ENCODE measurements at regions not wholly inside any gene's neighbourhood (a gene's known extent, or its start where the extent isn't known, plus 50 kb on each side); places are given as distances from the start of the nearest gene placed in this dataset.

GRCh38 chr9:117815948-117816347, 111.7 kb downstream of the TLR4 start:
- Histone ChIP-seq H3K4me2 (ENCODE audit: low read depth, low read length, poor library complexity, severe bottlenecking) (no peak overlapping the region), H2AFZ (ENCODE audit: low read length) (no peak overlapping the region)
- TF ChIP-seq EZH2phosphoT487 (IDR thresholded peaks at IDR 0.05; ENCODE audit: borderline replicate concordance), result no peak
- TF ChIP-seq, protein P1, sequence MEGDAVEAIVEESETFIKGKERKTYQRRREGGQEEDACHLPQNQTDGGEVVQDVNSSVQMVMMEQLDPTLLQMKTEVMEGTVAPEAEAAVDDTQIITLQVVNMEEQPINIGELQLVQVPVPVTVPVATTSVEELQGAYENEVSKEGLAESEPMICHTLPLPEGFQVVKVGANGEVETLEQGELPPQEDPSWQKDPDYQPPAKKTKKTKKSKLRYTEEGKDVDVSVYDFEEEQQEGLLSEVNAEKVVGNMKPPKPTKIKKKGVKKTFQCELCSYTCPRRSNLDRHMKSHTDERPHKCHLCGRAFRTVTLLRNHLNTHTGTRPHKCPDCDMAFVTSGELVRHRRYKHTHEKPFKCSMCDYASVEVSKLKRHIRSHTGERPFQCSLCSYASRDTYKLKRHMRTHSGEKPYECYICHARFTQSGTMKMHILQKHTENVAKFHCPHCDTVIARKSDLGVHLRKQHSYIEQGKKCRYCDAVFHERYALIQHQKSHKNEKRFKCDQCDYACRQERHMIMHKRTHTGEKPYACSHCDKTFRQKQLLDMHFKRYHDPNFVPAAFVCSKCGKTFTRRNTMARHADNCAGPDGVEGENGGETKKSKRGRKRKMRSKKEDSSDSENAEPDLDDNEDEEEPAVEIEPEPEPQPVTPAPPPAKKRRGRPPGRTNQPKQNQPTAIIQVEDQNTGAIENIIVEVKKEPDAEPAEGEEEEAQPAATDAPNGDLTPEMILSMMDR (conservative IDR thresholded peaks at IDR 0.05; ENCODE audit: low read length), result no peak

GRCh38 chr9:117821954-117822353, 117.8 kb downstream of the TLR4 start:
- Histone ChIP-seq H4K20me1 (ENCODE audit: insufficient read depth, low read length, poor library complexity, severe bottlenecking) (no peaks in the 10 kb centered on the region), H3K9ac (ENCODE audit: low read depth, low read length, poor library complexity, severe bottlenecking) (no peak overlapping the region), H3K4me3 (ENCODE audit: low read length, poor library complexity, severe bottlenecking) (no peak overlapping the region), H3K9me2 (replicated peaks; ENCODE audit: low read depth, low read length) (no peaks in the 10 kb centered on the region), H3F3A (ENCODE audit: low read depth) (no peaks in the 10 kb centered on the region), H3K27me3 (ENCODE audit: insufficient read depth, low read length, poor library complexity, severe bottlenecking) (no peaks in the 10 kb centered on the region), H3K4me1 (ENCODE audit: insufficient read depth, low read length, poor library complexity, severe bottlenecking) (peaks cover 12% of the 10 kb centered on the region), H3K79me2 (ENCODE audit: insufficient read depth, low read length) (no peaks in the 10 kb centered on the region), H3K36me3 (ENCODE audit: insufficient read depth, low read length) (no peaks in the 10 kb centered on the region), H2AFZ (ENCODE audit: low read length) (no peak overlapping the region), H3K4me2 (ENCODE audit: low read depth, low read length, poor library complexity, severe bottlenecking) (no peak overlapping the region), H3K9me3 (ENCODE audit: insufficient read depth, low read depth, low read length) (no peaks in the 10 kb centered on the region)
- TF ChIP-seq, protein P1 (conservative IDR thresholded peaks at IDR 0.05; ENCODE audit: low read length), result no peak
- TF ChIP-seq EZH2phosphoT487 (IDR thresholded peaks at IDR 0.05; ENCODE audit: borderline replicate concordance), result no peak

More at GRCh38 chr9:117815948-117816347, 111.7 kb downstream of the TLR4 start:
- H3K79me2 ChIP-seq (ENCODE audit: insufficient read depth, low read length), result no peaks in the 10 kb centered on the region
- H3K4me1 ChIP-seq (ENCODE audit: insufficient read depth, low read length, poor library complexity, severe bottlenecking), result no peaks in the 10 kb centered on the region
- no peaks in the 10 kb centered on the region for H4K20me1 ChIP-seq (ENCODE audit: insufficient read depth, low read length, poor library complexity, severe bottlenecking)
- H3K4me3 ChIP-seq (ENCODE audit: low read length, poor library complexity, severe bottlenecking), result no peak overlapping the region
- H3K27me3 ChIP-seq (ENCODE audit: insufficient read depth, low read length, poor library complexity, severe bottlenecking), result no peaks in the 10 kb centered on the region
- H3K36me3 ChIP-seq (ENCODE audit: insufficient read depth, low read length), result no peaks in the 10 kb centered on the region
- no peaks in the 10 kb centered on the region for H3F3A ChIP-seq (ENCODE audit: low read depth)
- no peak overlapping the region for H3K9ac ChIP-seq (ENCODE audit: low read depth, low read length, poor library complexity, severe bottlenecking)
- H3K9me3 ChIP-seq (ENCODE audit: insufficient read depth, low read depth, low read length), result no peaks in the 10 kb centered on the region
- no peaks in the 10 kb centered on the region for H3K9me2 ChIP-seq (replicated peaks; ENCODE audit: low read depth, low read length)

GRCh38 chr9:117823576-117823975, 119.4 kb downstream of the TLR4 start:
- Histone ChIP-seq H3K9me3 (ENCODE audit: insufficient read depth, low read depth, low read length) (no peaks in the 10 kb centered on the region), H2AFZ (ENCODE audit: low read length) (no peak overlapping the region), H4K20me1 (ENCODE audit: insufficient read depth, low read length, poor library complexity, severe bottlenecking) (no peaks in the 10 kb centered on the region), H3K36me3 (ENCODE audit: insufficient read depth, low read length) (no peaks in the 10 kb centered on the region), H3K4me1 (ENCODE audit: insufficient read depth, low read length, poor library complexity, severe bottlenecking) (peaks cover 12% of the 10 kb centered on the region), H3K9me2 (replicated peaks; ENCODE audit: low read depth, low read length) (no peaks in the 10 kb centered on the region), H3K27me3 (ENCODE audit: insufficient read depth, low read length, poor library complexity, severe bottlenecking) (peaks cover 7% of the 10 kb centered on the region), H3K9ac (ENCODE audit: low read depth, low read length, poor library complexity, severe bottlenecking) (no peak overlapping the region), H3K4me2 (ENCODE audit: low read depth, low read length, poor library complexity, severe bottlenecking) (no peak overlapping the region), H3F3A (ENCODE audit: low read depth) (no peaks in the 10 kb centered on the region), H3K4me3 (ENCODE audit: low read length, poor library complexity, severe bottlenecking) (no peak overlapping the region), H3K79me2 (ENCODE audit: insufficient read depth, low read length) (no peaks in the 10 kb centered on the region)
- TF ChIP-seq, protein P1 (conservative IDR thresholded peaks at IDR 0.05; ENCODE audit: low read length), result no peak
- no peak for TF ChIP-seq EZH2phosphoT487 (IDR thresholded peaks at IDR 0.05; ENCODE audit: borderline replicate concordance)
